Inflammatory macrophage treated with lipopolysaccharide for 4 hours (primary cell): ENCODE measurements at regions not wholly inside any gene's neighbourhood (a gene's known extent, or its start where the extent isn't known, plus 50 kb on each side); places are given as distances from the start of the nearest gene placed in this dataset.

Experiments used
- DNase-seq: peaks from one replicate; pipeline ENCODE4 v3.0.0-alpha.2; 2020

GRCh38 chr5:143488381-143488780 lies 84.9 kb upstream of the NR3C1 start:
- no peak for DNase-seq

DNA sequence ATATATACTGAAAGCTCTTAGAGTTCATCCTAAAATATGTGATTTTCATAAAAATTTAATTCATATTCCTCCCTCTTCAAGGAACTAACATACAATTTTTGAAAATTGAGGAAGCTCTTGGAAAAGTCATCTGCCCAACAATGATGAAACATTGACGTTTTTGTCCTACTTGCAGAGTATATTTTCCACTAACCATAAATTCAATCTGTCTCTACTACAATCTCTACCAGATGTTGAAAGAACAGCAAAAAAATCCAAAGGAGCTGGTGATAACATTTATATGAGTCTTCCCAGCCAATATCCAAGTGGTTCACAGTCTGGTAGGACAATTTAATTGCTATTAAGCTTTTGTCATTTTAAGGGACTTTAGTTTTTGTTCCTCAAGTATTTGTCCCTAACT lies 81.1 kb upstream of the NR3C1 start:
- peak; percentile 74 for DNase-seq

GRCh38 chr5:143481697-143482531 lies 78.4 kb upstream of the NR3C1 start:
- peak; percentile 55 for DNase-seq

- no peak for DNase-seq
Measured at GRCh38 chr5:143480001-143480400, 76.5 kb upstream of the NR3C1 start.

GRCh38 chr5:143479394-143479793 lies 75.9 kb upstream of the NR3C1 start:
- DNase-seq, result no peak

DNA sequence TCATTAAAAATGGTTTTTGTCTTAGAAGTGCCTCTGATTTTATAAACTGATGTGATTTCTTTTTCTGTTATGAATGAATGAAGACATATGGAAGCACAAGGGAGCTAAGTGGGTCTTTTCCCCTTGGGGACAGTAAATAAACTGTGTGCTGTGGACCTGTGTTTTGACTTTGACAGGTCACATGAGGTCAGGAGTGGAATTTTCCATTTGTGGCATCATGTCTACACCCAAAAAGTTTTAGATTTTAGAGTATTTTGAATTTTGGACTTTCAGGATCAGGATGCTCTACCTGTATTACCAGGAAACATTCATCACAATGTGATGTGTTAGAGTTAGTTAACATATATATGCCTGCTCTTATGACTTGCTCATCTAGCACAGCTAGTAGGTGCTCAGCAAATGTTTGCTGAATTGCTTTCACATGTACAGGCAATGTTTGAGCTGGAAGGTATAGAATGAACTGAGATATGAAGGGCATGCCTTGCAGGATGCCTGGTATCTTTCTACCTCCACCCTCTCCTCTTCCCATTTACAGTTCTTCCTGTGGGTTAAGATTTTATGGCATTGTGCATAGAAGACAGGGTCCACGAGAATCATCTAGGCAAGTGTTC lies 73.2 kb upstream of the NR3C1 start:
- no peak for DNase-seq

DNA sequence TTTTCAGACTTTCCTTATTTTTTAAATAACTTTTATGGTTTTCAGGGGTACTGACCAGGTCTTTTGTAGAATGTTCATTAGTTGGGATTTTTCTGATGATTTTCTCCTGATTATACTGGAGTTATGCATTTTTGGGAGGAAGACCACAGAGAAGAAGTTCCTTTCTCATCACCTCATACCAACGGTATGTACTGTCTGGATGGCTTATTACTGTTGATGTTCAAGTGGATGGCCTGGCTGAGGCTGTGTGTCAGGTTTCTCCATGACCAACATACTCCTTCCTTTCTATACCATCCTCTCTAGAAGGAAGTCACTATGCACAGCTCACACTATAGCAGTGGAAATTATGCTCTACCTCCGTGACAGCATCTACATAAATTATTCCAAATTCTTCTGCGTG lies 71.1 kb upstream of the NR3C1 start:
- DNase-seq, result no peak

DNA sequence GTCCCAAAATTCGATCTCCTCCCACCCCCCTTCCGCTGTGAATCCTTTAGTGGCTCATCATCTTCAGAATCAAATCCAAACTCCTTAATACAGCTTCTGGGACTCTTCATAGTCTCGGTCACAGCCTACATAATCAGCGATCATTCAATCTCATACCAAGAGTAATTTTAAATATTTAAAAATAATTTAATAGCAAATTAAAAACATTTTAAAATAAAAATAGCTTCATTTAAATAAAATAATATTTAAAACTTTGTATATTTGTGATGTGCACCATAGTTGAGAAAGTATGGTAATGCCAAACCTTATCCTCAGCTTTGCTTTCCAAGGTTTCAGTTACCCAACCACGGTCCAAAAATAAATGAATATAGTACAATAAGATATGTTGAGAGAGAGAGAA lies 70.0 kb upstream of the NR3C1 start:
- no peak for DNase-seq

- no peak for DNase-seq
Measured at GRCh38 chr5:143472576-143472975, 69.1 kb upstream of the NR3C1 start.

GRCh38 chr5:143471666-143472464 lies 68.4 kb upstream of the NR3C1 start:
- DNase-seq, result no peak

GRCh38 chr5:143471041-143471509 lies 67.6 kb upstream of the NR3C1 start:
- no peak for DNase-seq

DNA sequence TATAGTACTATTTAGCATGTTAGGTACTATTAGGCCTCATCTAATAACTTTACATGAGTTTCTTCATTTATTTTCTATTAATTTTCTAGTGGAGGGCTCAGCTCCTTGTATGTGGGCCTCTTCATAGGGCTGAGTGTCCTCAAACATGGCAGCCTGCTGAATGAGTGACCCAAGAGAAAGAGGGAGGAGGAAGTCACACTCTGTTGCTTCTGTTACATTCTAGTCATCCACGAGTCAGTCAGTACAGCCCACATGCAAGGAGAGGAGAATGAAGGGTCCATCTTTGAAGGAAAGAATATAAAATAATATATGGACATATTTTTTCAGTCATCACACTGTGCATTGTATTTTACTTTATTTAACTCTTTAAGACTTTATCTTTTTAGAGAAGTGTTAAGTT lies 66.6 kb upstream of the NR3C1 start:
- DNase-seq, result no peak

- DNase-seq, result no peak
Measured at GRCh38 chr5:143469125-143469524, 65.6 kb upstream of the NR3C1 start.

DNA sequence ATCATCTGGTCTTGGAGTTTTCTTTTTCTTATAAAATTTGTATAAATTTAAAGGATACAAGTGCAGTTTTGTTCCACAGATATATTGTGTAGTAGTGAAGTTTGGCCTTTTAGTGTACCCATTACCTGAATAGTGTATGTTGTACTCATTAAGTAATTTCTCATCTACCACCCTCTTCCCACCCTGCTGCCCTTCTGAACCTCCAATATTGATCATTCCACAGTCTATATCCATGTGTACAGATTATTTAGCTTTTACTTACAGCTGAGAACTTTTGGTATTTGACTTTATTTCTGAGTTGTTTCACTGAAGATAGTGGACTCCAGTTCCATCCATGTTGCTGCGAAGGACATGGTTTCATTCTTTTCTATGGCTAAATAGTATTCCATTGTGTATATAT lies 63.1 kb upstream of the NR3C1 start:
- no peak for DNase-seq

DNA sequence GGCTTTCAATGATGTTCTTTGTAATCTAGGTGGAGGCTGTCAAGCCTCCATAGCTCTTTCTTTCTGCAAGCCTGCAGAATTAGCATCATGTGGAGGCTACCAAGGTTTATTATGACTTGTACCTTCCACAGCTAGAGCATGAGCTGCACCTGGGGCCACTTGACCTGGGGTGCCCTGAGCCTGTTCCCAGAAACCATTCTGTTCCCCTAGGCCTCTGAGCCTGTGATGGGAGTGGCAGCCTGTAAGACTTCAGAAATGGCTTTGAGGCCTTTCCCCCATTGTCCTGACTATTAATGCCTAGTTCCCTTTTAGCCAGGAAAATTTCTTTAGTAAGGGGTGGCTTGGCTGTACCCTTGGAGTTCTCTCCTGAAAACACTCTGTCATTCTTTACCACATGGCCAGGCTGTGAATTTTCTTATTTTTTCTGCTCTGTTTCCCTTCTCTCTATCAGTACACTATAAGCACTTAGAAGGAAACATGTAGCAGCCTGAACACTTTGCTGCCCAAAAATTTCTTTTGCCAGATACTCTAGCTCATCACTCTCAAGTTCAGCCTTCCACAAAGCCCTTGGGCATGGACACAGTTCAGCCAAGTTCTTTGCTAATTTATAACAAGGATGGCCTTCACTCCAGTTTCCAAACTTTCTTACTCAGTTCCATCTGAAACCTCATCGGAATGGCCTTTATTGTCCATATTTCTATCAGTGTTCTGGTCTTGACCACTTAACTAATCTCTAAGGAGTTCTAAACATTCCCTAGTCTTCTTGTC lies 61.4 kb upstream of the NR3C1 start:
- no peak for DNase-seq

- peak; percentile 64 for DNase-seq
Measured at GRCh38 chr5:143462431-143462830, 58.9 kb upstream of the NR3C1 start.

DNA sequence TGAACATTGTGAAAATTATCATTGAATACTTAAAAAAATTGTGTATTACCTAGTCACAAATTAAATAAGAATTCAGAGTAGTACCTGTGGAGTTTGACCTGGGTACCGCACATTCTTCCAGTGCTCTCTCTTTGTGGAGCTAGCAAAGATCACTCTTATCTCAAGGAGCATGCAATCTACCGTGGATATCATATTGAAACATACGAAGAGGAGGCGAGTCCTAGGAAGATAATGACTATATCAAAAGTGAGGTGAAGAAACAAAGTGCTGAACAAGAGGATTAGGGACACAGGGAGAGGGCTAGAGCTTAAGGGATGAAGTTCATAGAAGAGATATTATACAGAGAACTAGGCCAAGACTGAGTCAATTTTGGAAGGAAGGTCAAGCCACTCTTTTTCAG lies 55.9 kb upstream of the NR3C1 start:
- no peak for DNase-seq

DNA sequence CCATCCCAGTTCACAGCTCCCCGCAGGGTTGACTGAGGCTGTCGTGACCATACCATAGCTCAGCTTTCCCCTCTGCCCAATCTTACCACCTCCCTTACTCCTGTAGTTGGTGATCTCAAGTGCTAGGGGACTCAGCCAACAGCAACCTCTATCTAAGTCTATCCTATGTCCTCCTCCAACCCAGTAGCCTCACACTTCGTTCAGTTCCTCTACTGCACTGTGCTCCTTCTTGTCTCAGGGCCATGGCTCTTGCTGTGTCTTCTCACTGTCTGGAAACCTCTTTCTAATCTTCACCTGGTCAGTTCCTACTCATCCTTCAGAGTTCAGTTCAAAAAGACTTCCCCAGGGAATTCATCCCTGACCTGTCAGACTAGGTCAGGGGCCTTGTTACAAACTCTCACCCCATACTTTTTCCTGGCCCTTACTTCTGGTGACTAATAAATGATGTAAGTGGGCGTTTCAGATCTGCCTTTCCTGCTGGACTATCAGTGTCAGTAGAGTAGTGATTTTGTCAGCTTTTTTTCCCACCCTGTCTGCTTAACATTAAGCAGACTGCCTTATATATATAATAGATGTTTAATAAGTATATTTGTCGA lies 53.6 kb upstream of the NR3C1 start:
- DNase-seq, result peak; percentile 59

DNA sequence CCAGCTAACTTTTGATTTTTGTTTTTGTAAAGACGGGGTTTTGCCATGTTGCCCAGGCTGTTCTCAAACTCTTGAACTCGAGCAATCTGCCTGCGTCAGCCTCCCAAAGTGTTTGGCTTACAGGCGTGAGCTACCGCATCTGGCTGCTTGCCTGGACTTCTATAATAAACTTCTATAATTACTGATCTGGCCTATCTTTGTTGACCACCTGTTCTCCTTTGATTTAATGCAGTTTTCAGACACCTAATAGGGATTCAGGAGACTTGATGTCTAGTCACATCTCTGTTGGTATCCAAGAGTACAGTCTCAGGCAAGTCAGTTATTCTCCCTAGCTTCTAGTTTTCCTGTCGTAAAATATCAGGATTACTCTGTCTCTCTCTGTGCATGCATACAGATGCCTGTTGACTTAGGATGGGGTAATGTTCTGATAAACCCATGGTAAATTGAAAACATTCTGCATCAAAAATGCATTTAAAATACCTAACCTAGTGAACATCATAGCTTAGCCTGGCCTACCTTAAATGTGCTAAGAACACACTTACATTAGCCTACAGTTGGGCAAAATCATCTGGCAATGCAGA lies 51.5 kb upstream of the NR3C1 start:
- no peak for DNase-seq

- DNase-seq, result peak; percentile 46
Measured at GRCh38 chr5:143453720-143454119, 50.2 kb upstream of the NR3C1 start.
